ENCODE measurements at regions not wholly inside any gene's neighbourhood (a gene's known extent, or its start where the extent isn't known, plus 50 kb on each side); places are given as distances from the start of the nearest gene placed in this dataset.

GRCh38 chr4:176874721-176875445 is 82.2 kb upstream of the VEGFC start:
- TF ChIP-seq FOXP2 (optimal IDR thresholded peaks at IDR 0.05; ENCODE audit: borderline replicate concordance, extremely low read depth, extremely low read length, insufficient read depth) (no peak), POLR2AphosphoS5 (IDR thresholded peaks at IDR 0.05; ENCODE audit: low read depth, low read length) (no peak), SIN3A (IDR thresholded peaks at IDR 0.05; ENCODE audit: borderline replicate concordance, insufficient read depth, low read length) (no peak), TAF1 (IDR thresholded peaks at IDR 0.05; ENCODE audit: borderline replicate concordance, insufficient read depth, low read length) (no peak)
- TF ChIP-seq, protein P1, sequence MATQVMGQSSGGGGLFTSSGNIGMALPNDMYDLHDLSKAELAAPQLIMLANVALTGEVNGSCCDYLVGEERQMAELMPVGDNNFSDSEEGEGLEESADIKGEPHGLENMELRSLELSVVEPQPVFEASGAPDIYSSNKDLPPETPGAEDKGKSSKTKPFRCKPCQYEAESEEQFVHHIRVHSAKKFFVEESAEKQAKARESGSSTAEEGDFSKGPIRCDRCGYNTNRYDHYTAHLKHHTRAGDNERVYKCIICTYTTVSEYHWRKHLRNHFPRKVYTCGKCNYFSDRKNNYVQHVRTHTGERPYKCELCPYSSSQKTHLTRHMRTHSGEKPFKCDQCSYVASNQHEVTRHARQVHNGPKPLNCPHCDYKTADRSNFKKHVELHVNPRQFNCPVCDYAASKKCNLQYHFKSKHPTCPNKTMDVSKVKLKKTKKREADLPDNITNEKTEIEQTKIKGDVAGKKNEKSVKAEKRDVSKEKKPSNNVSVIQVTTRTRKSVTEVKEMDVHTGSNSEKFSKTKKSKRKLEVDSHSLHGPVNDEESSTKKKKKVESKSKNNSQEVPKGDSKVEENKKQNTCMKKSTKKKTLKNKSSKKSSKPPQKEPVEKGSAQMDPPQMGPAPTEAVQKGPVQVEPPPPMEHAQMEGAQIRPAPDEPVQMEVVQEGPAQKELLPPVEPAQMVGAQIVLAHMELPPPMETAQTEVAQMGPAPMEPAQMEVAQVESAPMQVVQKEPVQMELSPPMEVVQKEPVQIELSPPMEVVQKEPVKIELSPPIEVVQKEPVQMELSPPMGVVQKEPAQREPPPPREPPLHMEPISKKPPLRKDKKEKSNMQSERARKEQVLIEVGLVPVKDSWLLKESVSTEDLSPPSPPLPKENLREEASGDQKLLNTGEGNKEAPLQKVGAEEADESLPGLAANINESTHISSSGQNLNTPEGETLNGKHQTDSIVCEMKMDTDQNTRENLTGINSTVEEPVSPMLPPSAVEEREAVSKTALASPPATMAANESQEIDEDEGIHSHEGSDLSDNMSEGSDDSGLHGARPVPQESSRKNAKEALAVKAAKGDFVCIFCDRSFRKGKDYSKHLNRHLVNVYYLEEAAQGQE (IDR thresholded peaks at IDR 0.05; ENCODE audit: insufficient read depth in 1 of 2, low read depth in 2 of 2, low read length in 2 of 2), result no peak

- TF ChIP-seq POLR2AphosphoS5 (IDR thresholded peaks at IDR 0.05; ENCODE audit: low read depth, low read length) (0 out of 2 replicates have a peak, but pooled peaks have one; percentile 24), FOXP2 (optimal IDR thresholded peaks at IDR 0.05; ENCODE audit: borderline replicate concordance, extremely low read depth, extremely low read length, insufficient read depth) (no peak)
- TF ChIP-seq, protein P1 (IDR thresholded peaks at IDR 0.05; ENCODE audit: insufficient read depth in 1 of 2, low read depth in 2 of 2, low read length in 2 of 2), result no peak
Measured at GRCh38 chr4:176875446-176875930, 82.8 kb upstream of the VEGFC start.

DNA sequence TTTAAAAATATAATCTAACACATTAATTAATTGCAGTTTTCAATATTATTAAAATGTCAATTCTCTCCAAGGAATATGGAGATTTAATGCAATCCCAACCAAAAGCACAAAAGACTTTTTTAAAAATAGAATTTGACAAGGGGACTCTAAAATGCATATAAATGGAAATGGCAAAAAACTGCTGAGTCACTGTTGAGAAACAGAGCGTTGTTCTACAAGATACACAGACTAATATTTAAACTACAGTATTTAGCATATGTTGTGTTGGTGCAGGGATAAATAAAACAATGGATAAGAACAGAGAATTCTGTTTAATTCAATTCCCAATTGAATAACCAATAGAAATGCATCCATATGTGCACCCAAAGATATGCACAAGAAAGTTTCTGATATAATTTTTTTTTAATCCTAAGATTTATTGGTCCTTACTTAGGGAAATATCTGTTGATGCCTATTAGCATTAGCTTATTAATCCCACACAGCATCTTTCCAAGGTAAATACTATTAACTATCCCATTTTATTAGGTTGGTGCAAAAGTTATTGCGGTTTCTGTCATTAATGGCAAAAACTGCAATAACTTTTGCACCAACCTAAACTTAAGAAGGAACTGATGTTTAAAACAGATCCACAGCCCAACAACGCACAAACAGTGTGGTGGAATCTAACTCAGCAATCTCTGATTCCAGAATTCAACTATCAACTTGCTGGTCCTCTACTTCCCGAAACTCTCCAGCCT is 86.8 kb upstream of the VEGFC start:
- TF ChIP-seq POLR2AphosphoS5 (IDR thresholded peaks at IDR 0.05; ENCODE audit: low read depth, low read length) (no peak), SIN3A (IDR thresholded peaks at IDR 0.05; ENCODE audit: borderline replicate concordance, insufficient read depth, low read length) (no peak), TAF1 (IDR thresholded peaks at IDR 0.05; ENCODE audit: borderline replicate concordance, insufficient read depth, low read length) (no peak), FOXP2 (optimal IDR thresholded peaks at IDR 0.05; ENCODE audit: borderline replicate concordance, extremely low read depth, extremely low read length, insufficient read depth) (no peak)
- TF ChIP-seq, protein P1 (IDR thresholded peaks at IDR 0.05; ENCODE audit: insufficient read depth in 1 of 2, low read depth in 2 of 2, low read length in 2 of 2), result no peak

DNA sequence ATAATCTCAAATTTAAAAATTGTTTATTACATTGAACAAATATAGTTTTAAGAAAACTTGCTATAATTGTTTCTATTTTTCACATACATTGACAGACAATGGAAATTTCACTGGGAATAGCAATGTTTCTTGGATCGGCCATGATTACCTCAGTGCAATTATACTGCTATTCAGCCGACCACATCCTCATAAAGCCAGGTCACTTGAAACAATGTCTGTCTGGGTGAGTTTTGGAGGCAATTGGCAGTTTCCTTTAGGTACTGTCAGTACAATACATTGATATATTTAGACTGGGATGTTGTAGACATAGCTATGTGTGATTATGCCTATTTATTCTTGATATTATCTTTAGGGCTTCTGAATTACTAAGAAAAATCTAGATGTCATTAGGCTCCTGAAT is 89.5 kb upstream of the VEGFC start:
- TF ChIP-seq, protein P1 (IDR thresholded peaks at IDR 0.05; ENCODE audit: insufficient read depth in 1 of 2, low read depth in 2 of 2, low read length in 2 of 2), result no peak
- TF ChIP-seq TAF1 (IDR thresholded peaks at IDR 0.05; ENCODE audit: borderline replicate concordance, insufficient read depth, low read length), result no peak
- no peak for TF ChIP-seq POLR2AphosphoS5 (IDR thresholded peaks at IDR 0.05; ENCODE audit: low read depth, low read length)
- TF ChIP-seq FOXP2 (optimal IDR thresholded peaks at IDR 0.05; ENCODE audit: borderline replicate concordance, extremely low read depth, extremely low read length, insufficient read depth), result no peak
- no peak for TF ChIP-seq SIN3A (IDR thresholded peaks at IDR 0.05; ENCODE audit: borderline replicate concordance, insufficient read depth, low read length)

All from PFSK-1 (cell line).